GM19351 (cell line): ENCODE measurements at regions not wholly inside any gene's neighbourhood (a gene's known extent, or its start where the extent isn't known, plus 50 kb on each side); places are given as distances from the start of the nearest gene placed in this dataset.
"Not testable (repeated sequence)": the region's sequence is repeated elsewhere in the genome, so short reads cannot be mapped to it uniquely, and the experiment has no call there.

Experiments
- ATAC-seq: cut with Tn5 transposase; IDR thresholded peaks from one replicate; pipeline ENCODE4 v1.9.1; 2021; ENCODE audit warnings: mild to moderate bottlenecking, moderate library complexity; ENCODE audit not compliant: unreplicated experiment

DNA sequence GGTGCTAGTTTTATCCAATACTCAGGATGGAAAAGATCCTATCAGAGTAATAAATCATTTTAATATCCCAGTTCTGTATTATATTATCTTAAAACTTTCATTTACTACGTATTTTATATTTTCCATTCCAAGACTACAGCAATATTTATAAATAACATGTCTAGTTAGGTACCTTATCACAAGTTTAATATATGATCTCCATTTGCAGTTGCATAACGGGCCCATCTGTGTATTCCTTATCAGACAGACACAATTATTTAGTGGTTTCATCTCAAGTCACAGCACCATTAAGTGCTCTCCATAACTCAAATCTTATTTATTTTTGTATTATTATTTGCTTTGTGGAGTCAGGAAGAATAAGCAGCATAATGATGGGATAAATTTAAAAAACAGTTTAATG is 333.9 kb downstream of the SH2D1A start:
- no peak for ATAC-seq

DNA sequence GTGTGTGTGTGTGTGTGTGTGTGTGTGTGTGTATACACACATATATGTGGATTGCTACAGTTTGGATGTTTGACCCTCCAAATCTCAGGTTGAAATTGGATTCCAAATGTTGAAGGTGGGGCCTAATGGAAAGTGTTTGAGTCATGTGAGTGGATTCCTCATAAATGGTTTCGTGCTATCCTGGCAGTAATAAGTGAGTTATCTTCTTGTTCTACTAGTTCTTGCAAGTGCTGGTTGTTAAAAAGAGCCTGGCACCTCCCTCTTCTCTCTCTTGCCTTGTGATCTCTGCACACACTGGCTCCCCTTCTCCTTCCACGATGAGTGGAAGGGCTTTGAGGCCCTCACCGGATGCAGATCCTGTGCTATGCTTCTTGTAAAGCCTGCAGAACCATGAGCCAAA is 344.1 kb downstream of the SH2D1A start:
- ATAC-seq, result no peak

DNA sequence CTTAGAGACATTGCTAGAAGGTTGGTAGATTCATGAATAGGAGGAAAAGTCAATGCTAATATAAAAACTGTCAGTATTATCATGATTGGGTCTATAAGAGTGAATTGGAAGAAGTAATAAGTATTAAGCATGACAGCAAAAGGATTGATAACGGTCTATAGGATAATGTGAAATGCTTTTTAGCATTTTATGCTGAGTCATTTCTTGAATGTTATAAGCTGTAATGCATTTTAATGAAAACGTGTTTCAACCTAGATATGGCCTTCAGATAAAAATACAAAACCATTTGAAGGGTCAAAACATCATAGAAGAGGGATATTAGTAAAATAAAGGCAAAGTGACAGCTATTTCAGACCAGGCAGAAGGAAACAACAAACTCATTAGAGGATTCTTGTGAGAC is 353.5 kb downstream of the SH2D1A start:
- no peak for ATAC-seq

DNA sequence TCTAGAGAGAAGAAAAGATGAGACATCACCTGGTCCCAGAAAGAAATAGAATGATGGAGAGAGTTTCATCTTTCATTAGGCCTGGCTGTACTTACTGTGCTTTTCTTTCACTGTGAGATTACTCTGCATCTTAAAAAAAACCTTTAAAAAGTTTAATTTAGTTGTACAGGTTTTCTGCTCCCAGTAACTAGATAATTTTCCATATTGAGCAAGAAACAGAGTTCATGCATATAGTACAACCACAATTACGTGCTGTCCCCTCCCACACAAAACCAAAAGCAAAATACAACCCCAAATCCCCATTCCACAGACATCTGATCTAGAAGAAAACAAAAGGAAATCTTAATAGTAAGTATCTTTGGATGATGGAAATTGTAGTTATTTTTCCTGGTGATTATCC is 371.2 kb downstream of the SH2D1A start:
- ATAC-seq, result no peak

DNA sequence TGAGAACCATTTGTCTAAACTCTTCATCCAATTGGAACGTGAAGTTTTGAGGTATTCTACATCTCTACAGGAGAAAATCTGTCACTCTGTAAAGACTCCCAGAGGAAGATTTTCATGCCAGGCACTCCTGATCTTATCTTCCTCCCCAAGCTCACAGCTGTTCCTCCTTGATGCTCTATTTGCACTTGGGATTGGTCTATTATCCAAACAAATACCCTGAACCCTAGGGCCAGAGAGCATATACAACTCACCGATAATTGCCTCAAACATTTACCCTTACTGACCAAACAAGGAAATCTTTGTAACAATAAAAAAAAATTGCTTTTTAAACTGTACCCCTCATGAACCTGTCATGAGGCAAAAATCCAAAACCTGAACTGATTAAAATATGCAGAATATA is 372.7 kb downstream of the SH2D1A start:
- no peak for ATAC-seq

DNA sequence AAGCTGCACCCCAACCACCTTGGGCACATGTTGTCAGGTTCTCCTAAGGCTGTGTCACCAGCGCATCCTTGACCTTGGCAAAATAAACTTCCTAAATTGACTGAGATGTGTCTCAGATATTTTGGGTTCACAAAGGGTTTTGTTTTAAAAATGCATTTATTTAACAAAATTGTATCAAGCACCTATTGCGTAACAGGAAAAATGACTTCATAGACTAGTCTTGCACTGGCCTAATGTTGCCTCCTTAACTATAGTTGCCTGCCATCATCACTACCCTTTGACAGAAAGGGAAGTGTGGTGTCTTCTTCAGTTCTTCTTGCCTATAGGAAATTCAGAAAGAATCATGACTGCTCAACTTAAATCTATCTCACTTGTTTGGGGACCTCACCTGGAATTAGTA is 374.2 kb downstream of the SH2D1A start:
- ATAC-seq, result no peak

DNA sequence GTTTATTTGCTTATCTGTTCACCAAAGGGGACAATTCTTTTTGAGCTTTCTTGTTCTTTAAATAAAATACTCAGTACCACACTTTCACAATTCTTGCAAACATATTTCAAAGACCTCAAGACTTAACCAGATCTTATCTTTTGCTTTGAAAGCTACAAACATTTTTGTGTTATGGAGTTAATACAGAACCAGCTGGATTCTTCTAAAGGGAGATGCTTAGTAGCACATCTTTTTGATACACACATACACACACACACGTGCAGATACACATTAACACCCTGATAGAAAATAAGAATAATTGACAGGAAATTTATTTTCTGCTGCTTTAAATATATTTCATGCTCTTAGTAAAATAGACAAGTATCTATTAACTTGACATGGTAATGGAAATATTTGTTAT is 379.1 kb downstream of the SH2D1A start:
- no peak for ATAC-seq

DNA sequence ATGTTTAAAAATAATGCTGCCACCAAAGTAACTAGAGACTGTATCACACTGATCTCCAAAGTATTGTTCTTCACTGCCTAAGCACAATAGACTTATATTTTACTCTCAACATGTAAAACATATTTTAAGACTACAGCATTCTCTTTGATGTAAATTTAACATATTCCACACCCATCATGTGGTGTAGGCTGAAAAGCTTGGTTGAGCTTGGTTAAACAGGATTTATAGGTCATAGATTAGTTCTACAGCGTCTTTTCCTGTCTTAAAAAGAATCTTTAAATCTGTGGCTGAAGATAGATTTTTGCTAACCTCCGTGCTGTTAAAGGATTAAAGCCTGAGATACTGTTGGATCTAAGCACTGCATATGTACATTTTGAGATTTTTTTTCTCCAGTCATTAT is 379.9 kb downstream of the SH2D1A start:
- ATAC-seq, result no peak

DNA sequence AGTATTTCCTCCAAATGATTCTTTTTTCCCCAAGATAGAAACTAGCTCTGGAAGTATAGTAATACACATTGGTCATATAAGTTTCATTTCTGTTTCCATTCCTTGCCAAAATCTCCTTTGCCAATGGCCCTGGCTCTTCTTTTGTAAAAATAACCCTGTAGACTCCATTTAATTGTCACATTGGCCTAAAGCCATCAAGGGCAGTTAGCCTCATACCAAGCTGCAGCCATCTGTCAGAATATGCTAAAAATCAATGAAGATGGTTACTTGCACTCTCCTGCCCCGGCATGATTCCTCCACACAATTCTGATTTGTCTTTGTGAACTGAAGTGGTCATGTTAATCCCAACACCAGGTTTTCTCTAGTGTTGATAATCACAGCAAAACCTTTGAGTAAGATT is 380.5 kb downstream of the SH2D1A start:
- no peak for ATAC-seq

DNA sequence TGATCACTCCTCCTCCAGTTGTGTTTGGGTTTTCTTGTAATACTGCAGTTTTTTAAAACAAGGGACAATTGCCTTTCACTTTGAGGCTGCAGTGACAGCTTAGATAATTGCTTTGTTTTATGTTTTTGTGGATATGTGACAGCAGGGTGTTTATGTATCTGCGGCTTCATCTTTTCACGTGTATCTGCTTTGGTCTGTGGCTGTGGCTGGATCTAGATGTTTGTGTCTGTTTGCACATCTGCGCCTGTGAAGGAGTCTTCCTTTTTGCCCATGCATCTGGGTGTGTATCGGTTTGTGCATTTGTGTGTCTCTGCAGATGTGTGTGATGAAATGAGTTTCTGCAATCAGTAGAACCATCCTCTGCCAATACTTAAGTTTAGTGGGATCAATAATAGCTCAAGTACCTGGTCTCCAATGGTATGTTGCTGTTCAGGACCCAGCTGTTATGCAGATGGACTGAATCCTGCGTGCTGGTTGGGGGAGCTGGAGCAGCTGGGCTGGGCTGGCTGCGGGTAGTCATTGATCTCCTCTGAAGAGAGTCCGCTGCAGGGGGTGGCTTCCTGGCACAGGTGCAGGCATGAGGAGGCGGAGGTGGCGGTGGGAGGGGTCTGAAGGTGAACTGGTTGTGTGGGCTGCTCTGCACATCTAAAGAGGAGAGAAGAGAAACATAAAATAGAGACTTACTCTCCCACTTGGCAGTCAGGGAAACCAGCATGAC is 390.3 kb downstream of the SH2D1A start:
- ATAC-seq, result no peak

DNA sequence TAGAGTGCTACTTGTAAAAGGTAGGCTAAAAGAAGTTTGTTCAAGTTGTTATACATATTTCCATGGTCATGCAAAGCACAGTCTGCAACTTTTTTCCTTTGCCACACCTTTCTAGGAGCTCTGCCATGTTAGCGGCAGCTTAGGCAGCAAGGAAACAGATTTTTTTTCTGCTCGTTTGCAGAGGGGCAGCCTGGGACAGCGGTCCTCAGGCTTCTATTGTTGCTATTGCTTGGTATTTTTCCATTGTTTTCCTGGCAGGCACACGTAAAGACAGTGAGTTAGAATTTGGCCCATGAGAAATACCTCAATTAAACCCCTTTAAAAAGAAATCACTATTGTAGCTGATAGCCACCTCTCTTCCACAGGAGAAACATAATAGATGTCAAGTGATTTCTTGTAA is 391.4 kb downstream of the SH2D1A start:
- no peak for ATAC-seq

DNA sequence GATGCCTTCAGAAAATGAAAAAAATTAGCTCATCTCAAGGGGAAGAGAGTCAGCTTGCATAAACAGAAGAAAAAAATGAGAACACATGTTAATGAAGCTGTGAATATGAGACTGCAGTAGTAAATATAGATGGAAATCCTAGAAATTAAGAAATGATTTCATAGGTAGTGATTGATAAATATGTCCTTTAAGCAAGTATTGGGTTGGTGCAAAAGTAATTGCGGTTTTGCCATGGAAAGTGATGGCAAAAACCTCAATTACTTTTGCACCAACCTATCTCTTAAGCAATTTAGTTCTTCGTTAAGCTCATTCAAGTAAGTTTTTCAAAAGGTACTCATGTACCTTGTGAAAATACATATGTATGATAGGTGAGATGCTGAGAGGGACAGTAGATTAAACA is 400.9 kb downstream of the SH2D1A start:
- no peak for ATAC-seq

DNA sequence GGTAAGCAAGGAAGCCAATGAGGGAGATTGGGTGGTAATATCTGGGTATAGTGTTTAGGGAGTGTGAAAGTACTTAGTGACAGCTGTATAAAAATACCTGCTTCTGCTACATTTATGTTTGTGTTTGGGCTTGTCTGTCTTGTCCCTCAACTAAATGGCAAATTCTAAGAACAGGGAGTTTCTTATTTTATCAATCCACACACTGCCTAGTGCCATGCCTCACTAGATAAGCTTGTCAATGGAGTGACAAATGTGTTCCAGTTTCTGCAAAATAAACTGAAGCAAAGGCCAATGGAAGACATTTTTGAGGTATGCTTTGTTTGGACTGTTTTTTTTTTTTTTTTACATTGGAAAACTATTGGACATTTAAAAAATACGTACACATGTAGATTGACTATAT is 418.0 kb downstream of the SH2D1A start:
- ATAC-seq, result no peak

DNA sequence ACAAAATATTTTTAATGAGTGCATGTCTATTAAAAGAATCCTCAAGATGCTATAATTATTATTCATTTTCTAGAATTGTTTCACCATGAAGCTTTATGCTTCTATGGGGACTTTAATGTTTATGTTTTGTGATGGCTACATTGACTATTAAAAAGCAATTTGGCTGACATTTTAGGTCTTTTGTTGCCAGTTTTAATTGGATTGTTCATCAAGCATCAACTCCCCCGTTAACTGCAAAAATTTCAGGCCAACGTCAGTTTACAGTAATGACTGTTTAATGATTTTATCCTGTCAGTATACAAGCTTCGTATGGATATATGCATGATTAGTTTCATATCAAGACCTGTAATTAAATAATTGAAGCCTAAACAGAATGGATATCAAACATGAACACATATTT is 422.8 kb downstream of the SH2D1A start:
- no peak for ATAC-seq

DNA sequence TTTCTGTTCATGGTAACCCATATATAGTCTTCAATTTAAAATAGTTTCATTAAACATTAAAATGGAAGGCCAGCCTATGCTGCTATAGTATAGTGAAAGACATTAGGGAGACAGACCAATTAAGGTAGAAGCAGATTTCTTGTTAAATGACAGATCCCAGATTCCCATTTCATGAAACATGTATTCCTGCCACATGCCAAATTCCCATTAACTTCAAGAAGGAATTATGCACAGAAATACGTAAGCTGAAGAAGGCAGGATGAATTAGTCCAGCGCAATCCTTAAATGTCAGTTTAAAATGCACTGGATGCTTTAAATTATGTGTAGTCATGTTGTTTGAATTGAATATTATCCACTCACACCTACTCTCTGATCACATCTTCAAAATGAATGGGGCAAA is 424.9 kb downstream of the SH2D1A start:
- ATAC-seq, result no peak

DNA sequence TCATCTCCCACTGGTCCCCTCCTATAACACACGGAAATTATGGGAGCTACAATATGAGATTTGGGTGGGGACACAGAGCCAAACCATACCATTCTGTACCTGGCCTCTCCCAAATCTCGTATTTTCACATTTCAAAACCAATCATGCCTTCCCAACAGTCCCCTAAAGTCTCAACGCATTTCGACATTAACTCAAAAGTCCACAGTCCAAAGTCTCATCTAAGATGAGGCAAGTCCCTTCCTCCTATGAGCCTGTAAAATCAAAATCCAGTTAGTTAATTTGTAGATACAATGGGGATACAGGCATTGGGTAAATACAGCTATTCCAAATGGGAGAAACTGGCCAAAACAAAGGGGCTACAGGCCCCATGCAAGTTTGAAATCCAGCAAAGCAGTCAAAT is 441.9 kb downstream of the SH2D1A start:
- not testable (repeated sequence) for ATAC-seq

DNA sequence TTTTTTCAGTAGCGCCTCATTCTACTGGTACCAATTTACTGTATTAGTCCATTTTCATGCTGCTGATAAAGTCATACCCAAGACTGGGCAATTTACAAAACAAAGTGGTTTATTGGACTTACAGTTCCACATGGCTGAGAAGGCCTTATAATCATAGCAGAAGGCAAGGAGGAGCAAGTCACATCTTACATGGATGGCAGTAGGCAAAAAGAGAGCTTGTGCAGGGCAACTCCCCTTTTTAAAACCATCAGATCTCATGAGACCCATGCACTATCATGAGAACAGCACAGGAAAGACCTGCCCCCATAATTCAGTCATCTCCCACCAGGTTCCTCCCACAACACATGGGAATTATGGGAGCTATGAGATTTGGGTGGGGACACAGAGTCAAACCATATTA is 443.5 kb downstream of the SH2D1A start:
- not testable (repeated sequence) for ATAC-seq

DNA sequence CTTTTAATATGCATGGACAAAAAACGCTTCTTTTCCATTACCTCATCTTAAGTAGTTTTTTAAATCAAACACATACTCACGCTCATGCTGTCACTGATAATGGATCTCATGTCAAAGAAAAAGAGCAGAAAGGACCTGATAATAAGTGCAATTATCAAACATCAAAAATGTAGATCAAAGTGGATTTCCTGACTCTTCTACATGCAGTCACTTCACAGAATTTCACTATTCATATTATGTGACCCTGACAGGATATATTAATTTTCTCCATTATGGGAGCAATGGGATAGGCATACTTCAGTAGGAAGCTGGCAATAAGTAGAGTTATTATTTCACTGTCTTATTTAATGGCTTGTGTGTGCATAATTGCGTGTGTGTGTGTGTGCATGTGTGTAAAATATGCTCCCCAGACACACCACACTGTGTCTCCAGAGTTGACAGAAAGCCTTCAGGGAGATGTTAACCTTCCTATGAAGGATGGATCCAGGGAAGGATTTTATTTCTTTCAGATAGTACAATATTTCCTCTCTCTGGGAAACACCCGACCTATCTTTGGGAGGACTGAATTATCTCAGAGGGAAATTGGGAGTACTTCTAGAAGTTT is 445.2 kb downstream of the SH2D1A start:
- ATAC-seq, result no peak

DNA sequence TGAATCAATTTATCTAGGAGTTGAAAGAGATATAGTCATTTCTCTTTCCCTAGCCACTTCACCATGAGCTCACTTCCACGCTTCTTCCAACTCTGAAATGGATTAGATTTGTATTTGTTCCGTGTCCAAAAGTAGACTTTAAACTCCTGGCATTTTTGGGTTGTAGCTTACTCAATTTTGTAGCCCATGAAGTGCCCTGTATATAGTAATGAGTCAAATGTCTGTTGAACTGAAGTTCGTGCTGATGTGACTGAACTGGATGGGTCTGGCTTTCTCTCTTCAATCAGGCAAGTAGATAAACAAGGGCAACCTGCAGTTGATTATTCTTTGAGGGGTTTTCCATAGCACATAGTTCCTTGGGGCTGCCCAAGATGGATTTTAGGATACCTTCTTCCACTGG is 450.6 kb downstream of the SH2D1A start:
- no peak for ATAC-seq

DNA sequence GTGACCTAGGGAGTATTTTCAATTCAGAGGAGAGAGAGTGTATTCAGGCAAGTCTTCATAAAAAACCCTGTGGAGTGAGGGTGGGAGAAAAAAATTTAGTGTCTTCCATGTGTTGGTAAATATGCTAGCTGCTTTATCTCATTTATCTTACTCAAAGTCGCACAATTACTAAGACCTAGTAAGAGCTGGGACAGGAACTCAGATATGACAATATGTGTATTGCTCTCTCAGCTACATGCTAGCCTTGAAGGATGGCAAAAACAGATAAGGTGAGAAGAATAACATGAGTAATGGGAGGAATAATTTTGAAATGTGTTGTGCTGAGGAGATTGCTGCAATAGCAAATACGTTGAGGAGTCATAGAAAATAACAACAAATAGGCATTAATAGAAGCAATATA is 458.6 kb downstream of the SH2D1A start:
- no peak for ATAC-seq

DNA sequence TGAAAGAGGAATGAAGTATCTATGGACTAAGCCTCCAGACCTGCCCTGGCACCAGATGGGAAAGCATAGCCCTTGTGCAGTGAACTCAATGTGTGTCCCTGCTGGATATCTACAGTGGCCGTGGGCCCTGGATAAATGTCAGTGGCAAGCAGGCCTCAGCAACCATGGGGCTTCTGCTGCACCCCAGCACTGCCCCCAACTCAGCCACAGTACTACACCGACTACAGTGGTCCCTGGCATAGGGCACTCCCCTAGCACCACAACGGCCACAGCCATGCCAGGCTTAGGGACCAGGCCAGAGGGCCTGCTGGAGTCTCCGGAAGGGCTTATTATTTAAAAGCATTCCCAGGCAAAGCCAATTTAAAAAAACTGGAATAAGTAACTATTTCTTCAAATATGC is 459.1 kb downstream of the SH2D1A start:
- ATAC-seq, result no peak

DNA sequence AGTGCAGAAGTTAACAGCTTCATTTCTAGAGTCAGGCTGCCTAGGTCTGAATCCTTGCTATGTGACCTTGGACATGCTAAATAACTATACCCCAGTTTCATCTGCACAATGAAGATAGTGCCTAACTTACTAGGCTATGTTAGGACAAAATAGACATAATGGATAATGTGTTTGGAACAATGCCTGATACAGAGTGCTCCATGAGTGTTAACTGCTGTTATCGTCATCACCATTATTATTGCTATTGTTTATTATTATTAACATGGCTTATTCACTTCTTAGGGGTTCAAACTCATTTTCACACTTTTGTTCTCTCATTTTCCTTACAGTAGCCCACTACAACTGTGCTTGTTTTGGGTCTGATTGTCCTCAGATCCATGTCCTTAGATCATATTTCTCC is 467.7 kb downstream of the SH2D1A start:
- ATAC-seq, result no peak

DNA sequence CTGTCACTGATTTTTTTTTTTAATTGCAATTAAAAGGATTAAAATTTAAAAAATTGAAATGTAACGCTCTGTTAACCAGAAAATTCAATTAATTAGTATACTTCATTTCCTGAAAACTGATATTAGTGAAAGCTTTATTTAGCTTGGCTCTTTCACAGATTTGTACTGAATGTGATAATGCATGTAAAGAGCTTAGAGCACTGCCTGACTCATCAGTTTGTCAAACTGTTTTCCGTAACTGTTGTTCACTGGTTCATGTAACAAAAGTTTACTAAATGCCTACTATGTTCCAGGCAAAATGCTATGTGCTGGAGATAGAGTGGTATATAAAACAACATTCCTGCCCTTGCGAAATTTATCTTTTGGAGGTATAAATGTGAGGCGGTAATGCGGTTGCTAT is 471.7 kb downstream of the SH2D1A start:
- ATAC-seq, result no peak
